A673 (cell line): ENCODE measurements at regions not wholly inside any gene's neighbourhood (a gene's known extent, or its start where the extent isn't known, plus 50 kb on each side); places are given as distances from the start of the nearest gene placed in this dataset.
"Not testable (repeated sequence)": the region's sequence is repeated elsewhere in the genome, so short reads cannot be mapped to it uniquely, and the experiment has no call there.

Experiments
- EZH2 ChIP-seq: fragments of 200-600 bp; sonication (generic); IDR thresholded peaks from 2 replicates; pipeline ENCODE4 v1.6.1; 2017; ENCODE audit warnings: borderline replicate concordance, low read depth, mild to moderate bottlenecking, mixed read lengths, antibody characterized with exemption, low read length; ENCODE audit not compliant: poor library complexity, severe bottlenecking
- TF ChIP-seq, protein P1 (sequence below): fragments of 300-800, 200-600 bp; sonication (generic); conservative IDR thresholded peaks from 2 replicates; pipeline ENCODE4 v1.5.1; 2017; ENCODE audit warnings: low read depth, mild to moderate bottlenecking, antibody characterized with exemption, low read length, moderate library complexity, mixed read lengths

GRCh38 chr13:60657586-60657985 is 260.6 kb downstream of the TDRD3 start:
- TF ChIP-seq, protein P1, sequence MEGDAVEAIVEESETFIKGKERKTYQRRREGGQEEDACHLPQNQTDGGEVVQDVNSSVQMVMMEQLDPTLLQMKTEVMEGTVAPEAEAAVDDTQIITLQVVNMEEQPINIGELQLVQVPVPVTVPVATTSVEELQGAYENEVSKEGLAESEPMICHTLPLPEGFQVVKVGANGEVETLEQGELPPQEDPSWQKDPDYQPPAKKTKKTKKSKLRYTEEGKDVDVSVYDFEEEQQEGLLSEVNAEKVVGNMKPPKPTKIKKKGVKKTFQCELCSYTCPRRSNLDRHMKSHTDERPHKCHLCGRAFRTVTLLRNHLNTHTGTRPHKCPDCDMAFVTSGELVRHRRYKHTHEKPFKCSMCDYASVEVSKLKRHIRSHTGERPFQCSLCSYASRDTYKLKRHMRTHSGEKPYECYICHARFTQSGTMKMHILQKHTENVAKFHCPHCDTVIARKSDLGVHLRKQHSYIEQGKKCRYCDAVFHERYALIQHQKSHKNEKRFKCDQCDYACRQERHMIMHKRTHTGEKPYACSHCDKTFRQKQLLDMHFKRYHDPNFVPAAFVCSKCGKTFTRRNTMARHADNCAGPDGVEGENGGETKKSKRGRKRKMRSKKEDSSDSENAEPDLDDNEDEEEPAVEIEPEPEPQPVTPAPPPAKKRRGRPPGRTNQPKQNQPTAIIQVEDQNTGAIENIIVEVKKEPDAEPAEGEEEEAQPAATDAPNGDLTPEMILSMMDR, result not testable (repeated sequence)
- TF ChIP-seq EZH2, result not testable (repeated sequence)
